Prostate gland (tissue), 2 donors: ENCODE measurements at regions not wholly inside any gene's neighbourhood (a gene's known extent, or its start where the extent isn't known, plus 50 kb on each side); places are given as distances from the start of the nearest gene placed in this dataset.
"Not testable (repeated sequence)": the region's sequence is repeated elsewhere in the genome, so short reads cannot be mapped to it uniquely, and the experiment has no call there.

Source experiments
- DNase-seq: peaks from one replicate; pipeline ENCODE4 v3.0.0-alpha.2; 2019; ENCODE audit warnings: low spot score
- H3K27ac ChIP-seq, 2 donors: fragments of 200-600 bp; sonication (generic); 2 replicates each; pipeline ENCODE4 v1.5.1; 2017 to 2019
- H3K27me3 ChIP-seq: fragments of 200-600 bp; sonication (generic); replicated peaks from 2 replicates; pipeline ENCODE4 v1.5.1; 2019; ENCODE audit not compliant: insufficient read depth
- H3K36me3 ChIP-seq, 2 donors: fragments of 200-600 bp; sonication (generic); 1 replicate in 1 of 2; 2 replicates in 1 of 2; pipeline versions ENCODE4 v1.5.1 to v1.8.1; 2017 to 2019
- H3K4me1 ChIP-seq: fragments of 200-600 bp; sonication (generic); replicated peaks from 2 replicates; pipeline ENCODE4 v1.5.1; 2019
- H3K4me3 ChIP-seq, 2 donors: fragments of 200-600 bp; sonication (generic); 2 replicates each; pipeline ENCODE4 v1.5.1; 2017 to 2019
- H3K9me3 ChIP-seq: fragments of 200-600 bp; sonication (generic); 2 replicates; pipeline ENCODE4 v1.5.1; 2017
- POLR2A ChIP-seq: fragments of 450-650 bp; IDR thresholded peaks from one replicate; pipeline ENCODE4 v1.6.1; 2016; ENCODE audit warnings: antibody characterized with exemption, mild to moderate bottlenecking
- POLR2AphosphoS5 ChIP-seq: sonication (generic); formaldehyde crosslinking; IDR thresholded peaks from one replicate; pipeline ENCODE4 v1.6.1; 2017; ENCODE audit warnings: antibody characterized with exemption
- WGBS: methylation state at CpG from one replicate; pipeline ENCODE4 v1.1.5; 2018; 5-methylcytosine and 5-hydroxymethylcytosine counted together
- intact Hi-C: fragments of 100-400 bp; cut with DNase I; formaldehyde crosslinking; loops from one replicate; pipeline ENCODE4 v1.14.2; 2022
- TF ChIP-seq, protein P1 (sequence below), 4 experiments: fragments of 200-600 bp in 2 of 4; fragments of 450-650 bp in 2 of 4; sonication (generic) in 2 of 4; IDR thresholded peaks; 1 replicate in 3 of 4; 2 replicates in 1 of 4; pipeline ENCODE4 v1.5.1; 2016 to 2019; ENCODE audit warnings: antibody characterized with exemption in 4 of 4, mild to moderate bottlenecking in 2 of 4, moderate library complexity in 2 of 4

DNA sequence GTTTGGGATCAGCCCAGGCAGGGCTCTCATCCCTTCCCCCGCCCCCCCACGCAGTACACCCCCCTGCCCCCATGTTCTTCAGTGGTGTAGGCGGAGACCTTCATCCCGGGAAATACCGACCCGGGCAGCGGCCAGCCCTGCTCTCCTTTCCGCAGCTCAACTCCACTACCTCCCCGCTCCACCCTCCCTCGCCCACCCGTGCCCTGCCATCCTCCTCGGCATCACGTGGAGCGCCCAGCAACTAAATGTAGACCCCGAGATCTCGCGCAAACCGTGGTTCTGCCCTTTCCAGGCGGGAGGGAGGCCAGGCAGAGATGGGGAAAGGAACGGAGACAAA, 1932.2 kb upstream of the DEFB115 start:
- no peaks in the 10 kb centered on the region for H3K36me3 ChIP-seq
- WGBS, result 47% methylated on average over 20 of the region's 20 CpGs
- DNase-seq, result no peak
- no peaks in the 10 kb centered on the region for H3K4me1 ChIP-seq
- H3K9me3 ChIP-seq, result no peaks in the 10 kb centered on the region
- TF ChIP-seq, protein P1, sequence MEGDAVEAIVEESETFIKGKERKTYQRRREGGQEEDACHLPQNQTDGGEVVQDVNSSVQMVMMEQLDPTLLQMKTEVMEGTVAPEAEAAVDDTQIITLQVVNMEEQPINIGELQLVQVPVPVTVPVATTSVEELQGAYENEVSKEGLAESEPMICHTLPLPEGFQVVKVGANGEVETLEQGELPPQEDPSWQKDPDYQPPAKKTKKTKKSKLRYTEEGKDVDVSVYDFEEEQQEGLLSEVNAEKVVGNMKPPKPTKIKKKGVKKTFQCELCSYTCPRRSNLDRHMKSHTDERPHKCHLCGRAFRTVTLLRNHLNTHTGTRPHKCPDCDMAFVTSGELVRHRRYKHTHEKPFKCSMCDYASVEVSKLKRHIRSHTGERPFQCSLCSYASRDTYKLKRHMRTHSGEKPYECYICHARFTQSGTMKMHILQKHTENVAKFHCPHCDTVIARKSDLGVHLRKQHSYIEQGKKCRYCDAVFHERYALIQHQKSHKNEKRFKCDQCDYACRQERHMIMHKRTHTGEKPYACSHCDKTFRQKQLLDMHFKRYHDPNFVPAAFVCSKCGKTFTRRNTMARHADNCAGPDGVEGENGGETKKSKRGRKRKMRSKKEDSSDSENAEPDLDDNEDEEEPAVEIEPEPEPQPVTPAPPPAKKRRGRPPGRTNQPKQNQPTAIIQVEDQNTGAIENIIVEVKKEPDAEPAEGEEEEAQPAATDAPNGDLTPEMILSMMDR (IDR thresholded peaks at IDR 0.05), result no peak
- TF ChIP-seq POLR2AphosphoS5 (no peak), POLR2A (no peak)
- no peak overlapping the region for H3K27ac ChIP-seq
- peaks cover 2% of the 10 kb centered on the region for H3K27me3 ChIP-seq
- no peak overlapping the region for H3K4me3 ChIP-seq
- intact Hi-C loops, result no loop called here

DNA sequence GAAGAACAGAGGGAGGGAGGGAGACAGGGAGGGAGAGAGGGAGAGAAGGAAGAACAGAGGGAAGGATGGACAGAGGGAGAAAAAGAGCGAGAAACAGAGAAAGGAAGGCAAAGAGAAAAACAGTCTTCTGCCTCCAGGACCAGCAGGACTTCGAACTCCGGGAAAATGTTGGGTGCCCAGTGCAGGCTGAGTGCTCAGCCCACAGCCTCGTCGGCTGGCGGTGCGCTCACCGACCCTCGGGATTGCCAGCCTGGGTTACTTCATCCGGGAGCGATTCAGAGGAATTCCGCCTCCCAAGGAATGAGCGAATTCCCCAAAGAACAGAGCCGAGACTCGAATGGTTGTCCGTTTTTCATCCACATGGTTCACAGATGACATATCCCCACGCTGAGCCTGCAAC, 1931.7 kb upstream of the DEFB115 start:
- intact Hi-C loops, H3K4me3 ChIP-seq, H3K9me3 ChIP-seq, H3K36me3 ChIP-seq, H3K27me3 ChIP-seq, H3K27ac ChIP-seq, H3K4me1 ChIP-seq, DNase-seq: not testable (repeated sequence)
- 6% methylated on average over 16 of the region's 17 CpGs for WGBS

DNA sequence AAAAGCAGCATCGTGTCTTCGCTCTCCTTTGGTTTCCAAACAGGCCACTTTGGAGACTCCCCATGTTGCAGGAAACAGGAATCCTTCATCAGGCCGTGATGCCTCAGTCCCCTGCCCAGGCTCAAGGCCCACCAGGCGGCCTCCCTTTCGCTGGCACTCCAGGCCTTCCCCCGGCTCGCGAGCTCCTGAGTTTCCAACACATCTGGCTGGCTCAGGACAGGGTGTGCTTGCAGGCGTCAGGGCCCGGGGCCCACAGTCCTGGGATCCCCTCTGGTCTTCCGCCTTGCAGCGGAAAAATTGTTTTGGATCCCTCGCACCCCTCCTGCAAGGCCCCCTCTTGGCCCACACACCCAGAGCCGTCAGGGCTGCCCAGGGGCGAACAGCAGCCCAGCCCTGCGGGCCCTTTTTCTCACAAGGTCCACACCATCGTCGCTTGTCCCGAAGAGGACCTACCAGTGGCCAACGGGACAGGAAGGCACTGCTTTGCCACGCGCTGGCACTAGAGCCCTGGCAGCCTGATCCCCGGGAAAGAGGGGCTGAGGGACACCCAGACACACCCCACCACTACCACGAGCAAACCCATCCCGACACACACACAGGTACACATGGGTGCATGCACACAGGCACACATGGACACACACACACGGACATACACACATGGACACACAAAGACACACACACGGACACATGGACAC, 1930.9 kb upstream of the DEFB115 start:
- no peak overlapping the region for H3K4me3 ChIP-seq
- peaks cover 2% of the 10 kb centered on the region for H3K27me3 ChIP-seq
- DNase-seq, result no peak
- H3K4me1 ChIP-seq, result no peaks in the 10 kb centered on the region
- intact Hi-C loops, result no loop called here
- H3K9me3 ChIP-seq, result no peaks in the 10 kb centered on the region
- TF ChIP-seq, protein P1 (IDR thresholded peaks at IDR 0.05), result no peak
- TF ChIP-seq POLR2AphosphoS5, result no peak
- no peak for TF ChIP-seq POLR2A
- no peaks in the 10 kb centered on the region for H3K36me3 ChIP-seq
- 60% methylated on average over 27 of the region's 27 CpGs for WGBS
- H3K27ac ChIP-seq, result no peak overlapping the region

DNA sequence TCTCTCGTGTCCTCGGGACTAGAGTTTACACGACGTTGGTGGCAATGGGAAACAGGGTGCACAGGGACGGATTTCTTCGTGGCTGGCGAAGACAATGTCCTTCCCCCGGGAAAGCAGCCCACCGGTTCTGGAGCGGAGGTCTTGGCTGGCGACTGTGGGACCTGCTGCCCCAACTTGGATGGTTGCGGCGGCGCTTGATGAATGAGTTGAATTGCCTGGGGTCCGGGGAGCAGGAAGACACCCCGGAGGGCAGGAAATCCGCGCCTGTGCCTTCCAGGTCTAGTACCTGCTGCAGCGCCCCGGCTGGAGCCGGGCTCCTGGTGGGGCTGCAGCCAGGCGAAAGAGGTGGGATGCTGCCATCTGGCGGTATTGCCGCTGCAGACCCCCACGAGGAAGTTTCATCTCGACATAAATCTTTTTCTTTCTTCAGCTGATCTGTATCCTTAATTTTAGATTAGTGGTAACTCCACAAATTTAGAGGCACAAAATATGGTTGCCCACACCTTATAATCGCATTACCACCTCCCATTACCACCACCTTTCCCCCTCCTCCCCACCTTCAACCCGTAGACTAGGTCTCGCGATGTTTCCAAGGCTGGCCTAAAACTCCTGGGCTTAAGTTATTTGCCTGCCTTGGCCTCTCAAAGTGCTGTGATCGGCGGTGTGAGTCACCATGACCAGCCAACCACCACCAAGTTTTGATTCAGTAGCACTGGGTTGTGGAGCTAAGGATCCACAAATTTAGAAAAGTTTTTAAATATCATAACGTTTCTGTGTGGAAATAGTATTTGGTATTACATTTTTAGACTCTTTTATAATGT, 1929.7 kb upstream of the DEFB115 start:
- H3K27me3 ChIP-seq, H3K9me3 ChIP-seq, intact Hi-C loops, H3K4me1 ChIP-seq, H3K27ac ChIP-seq, H3K36me3 ChIP-seq, DNase-seq, H3K4me3 ChIP-seq: not testable (repeated sequence)
- 30% methylated on average over 33 of the region's 33 CpGs for WGBS

DNA sequence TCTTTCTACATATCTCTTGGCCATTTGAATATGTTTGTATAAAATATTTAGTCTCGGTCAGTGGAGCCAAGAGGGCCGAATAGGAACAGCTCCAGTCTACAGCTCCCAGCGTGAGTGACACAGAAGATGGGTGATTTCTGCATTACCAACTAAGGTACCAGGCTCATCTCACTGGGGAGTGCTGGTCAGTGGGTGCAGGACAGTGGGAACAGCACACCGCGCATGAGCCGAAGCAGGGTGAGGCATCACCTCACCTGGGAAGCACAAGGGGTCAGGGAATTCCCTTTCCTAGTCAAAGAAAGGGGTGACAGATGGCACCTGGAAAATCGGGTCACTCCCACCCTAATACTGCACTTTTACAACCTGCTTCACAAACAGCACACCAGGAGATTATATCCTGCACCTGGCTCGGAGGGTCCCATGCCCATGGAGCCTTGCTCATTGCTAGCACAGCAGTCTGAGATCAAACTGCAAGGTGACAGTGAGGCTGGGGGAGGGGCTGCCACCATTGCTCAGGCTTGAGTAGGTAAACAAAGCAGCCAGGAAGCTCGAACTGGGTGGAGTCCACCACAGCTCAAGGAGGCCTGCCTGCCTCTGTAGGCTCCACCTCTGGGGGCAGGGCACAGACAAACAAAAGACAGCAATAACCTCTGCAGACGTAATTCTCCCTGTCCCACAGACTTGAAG, 1926.9 kb upstream of the DEFB115 start:
- H3K27ac ChIP-seq, H3K27me3 ChIP-seq, intact Hi-C loops, H3K4me3 ChIP-seq, H3K36me3 ChIP-seq, H3K9me3 ChIP-seq, DNase-seq, H3K4me1 ChIP-seq: not testable (repeated sequence)
- WGBS, result 57% methylated on average over 10 of the region's 10 CpGs

DNA sequence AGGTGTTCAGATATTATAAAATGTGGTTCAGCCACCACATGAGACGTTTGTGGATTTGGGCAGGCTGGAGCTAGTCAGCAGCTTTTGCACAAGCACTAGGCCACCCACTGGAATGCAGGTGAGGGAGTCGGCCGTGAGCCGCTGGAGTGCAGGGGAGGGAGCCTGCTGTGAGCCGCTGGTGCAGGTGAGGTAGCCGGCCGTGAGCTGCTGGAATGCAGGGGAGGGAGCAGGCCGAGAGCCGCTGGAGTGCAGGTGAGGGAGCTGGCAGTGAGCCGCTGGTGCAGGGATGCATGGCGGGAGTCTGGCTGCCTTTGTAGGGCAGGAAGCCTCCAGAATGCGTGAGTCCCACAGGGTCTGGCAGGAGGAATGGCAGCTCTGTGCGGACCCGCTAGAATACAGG, 1907.6 kb upstream of the DEFB115 start:
- intact Hi-C loops, result no loop called here
- TF ChIP-seq POLR2AphosphoS5 (no peak), POLR2A (no peak)
- TF ChIP-seq, protein P1 (IDR thresholded peaks at IDR 0.05), result no peak
- Histone ChIP-seq H3K4me1 (no peaks in the 10 kb centered on the region), H3K27ac (no peak overlapping the region), H3K9me3 (no peaks in the 10 kb centered on the region), H3K27me3 (no peaks in the 10 kb centered on the region), H3K4me3 (no peak overlapping the region), H3K36me3 (no peaks in the 10 kb centered on the region)
- DNase-seq, result no peak
- WGBS, result 71% methylated on average over 14 of the region's 14 CpGs

DNA sequence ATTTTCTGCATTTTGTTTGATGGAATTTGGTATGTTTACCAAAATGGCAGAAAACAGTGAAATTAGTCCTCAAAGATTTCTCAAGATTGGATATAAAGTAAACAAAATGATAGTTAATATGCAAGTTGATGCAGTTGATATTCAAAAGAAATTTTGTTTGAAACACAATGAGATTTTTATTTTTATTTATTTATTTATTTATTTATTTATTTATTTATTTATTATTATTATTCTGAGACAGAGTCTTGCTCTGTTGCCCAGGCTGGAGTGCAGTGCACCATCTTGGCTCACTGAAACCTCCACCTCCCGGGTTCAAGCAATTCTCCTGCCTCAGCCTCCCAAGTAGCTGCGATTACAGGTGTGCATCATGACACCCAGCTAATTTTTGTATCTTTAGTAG, 1881.5 kb upstream of the DEFB115 start:
- H3K4me3 ChIP-seq, DNase-seq, H3K27ac ChIP-seq, H3K4me1 ChIP-seq, H3K27me3 ChIP-seq, intact Hi-C loops, H3K36me3 ChIP-seq, H3K9me3 ChIP-seq: not testable (repeated sequence)
- WGBS, result 52% methylated on average over 2 of the region's 2 CpGs

DNA sequence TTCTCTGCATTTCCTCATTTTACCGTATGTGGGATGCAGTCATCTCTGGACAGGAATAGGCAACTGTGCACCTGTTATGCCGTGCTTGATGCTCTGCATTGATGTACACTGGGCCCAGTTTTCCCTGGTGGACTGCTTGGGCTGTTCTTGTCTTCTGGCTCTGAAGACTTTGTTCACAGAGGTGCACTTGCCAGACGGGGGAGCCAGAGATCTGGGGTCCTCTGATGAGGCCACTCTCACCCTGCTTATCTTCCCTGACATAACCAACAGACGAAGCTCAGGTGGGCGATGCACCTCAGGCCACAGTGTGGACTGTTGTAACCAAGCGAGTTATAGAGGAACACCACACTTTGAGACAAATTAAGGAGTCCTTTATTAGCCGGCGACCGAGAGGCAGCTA, 1864.6 kb upstream of the DEFB115 start:
- H3K27me3 ChIP-seq, H3K4me1 ChIP-seq, H3K27ac ChIP-seq, H3K36me3 ChIP-seq, H3K4me3 ChIP-seq, intact Hi-C loops, H3K9me3 ChIP-seq, DNase-seq: not testable (repeated sequence)
- 61% methylated on average over 9 of the region's 9 CpGs for WGBS
